ENCODE measurements at regions not wholly inside any gene's neighbourhood (a gene's known extent, or its start where the extent isn't known, plus 50 kb on each side); places are given as distances from the start of the nearest gene placed in this dataset.

DNA sequence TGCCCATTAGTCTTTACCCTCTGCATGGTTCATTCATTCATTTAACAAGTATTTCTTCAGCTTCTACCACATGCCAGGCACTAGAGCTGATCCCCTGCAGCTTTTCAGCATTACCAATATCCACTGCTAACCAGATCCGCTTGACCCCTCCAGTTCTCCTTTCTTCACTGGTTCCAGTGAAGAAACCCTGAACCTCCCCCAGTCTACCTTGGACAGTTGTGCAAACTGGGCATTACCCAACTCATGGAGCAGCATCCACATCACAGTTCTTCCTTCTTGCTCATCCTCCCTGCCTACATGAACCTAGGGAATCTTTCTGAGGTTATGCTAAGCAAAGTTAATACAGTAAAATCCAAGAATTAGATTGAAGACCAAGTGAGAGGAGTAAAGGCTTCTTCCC, 78.7 kb upstream of the SERP2 start:
- WGBS (ENCODE audit: extremely low coverage, insufficient read length, low lambda C conversion rate), result no CpG with 5 or more reads among the region's 1 CpG
- TF ChIP-seq, protein P1, sequence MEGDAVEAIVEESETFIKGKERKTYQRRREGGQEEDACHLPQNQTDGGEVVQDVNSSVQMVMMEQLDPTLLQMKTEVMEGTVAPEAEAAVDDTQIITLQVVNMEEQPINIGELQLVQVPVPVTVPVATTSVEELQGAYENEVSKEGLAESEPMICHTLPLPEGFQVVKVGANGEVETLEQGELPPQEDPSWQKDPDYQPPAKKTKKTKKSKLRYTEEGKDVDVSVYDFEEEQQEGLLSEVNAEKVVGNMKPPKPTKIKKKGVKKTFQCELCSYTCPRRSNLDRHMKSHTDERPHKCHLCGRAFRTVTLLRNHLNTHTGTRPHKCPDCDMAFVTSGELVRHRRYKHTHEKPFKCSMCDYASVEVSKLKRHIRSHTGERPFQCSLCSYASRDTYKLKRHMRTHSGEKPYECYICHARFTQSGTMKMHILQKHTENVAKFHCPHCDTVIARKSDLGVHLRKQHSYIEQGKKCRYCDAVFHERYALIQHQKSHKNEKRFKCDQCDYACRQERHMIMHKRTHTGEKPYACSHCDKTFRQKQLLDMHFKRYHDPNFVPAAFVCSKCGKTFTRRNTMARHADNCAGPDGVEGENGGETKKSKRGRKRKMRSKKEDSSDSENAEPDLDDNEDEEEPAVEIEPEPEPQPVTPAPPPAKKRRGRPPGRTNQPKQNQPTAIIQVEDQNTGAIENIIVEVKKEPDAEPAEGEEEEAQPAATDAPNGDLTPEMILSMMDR (conservative IDR thresholded peaks at IDR 0.05), result no peak

More for the DNA sequence above, 78.7 kb upstream of the SERP2 start:
- Histone ChIP-seq H3K4ac (ENCODE audit: low read depth, low read length) (no peak overlapping the region), H4K20me1 (ENCODE audit: control insufficient read depth, insufficient read depth, insufficient read length) (no peaks in the 10 kb centered on the region), H3K4me2 (ENCODE audit: insufficient read depth, insufficient read length, low read length) (no peak overlapping the region), H3K79me2 (ENCODE audit: insufficient read depth, low read length) (no peaks in the 10 kb centered on the region), H2BK120ac (ENCODE audit: low read depth, low read length, poor library complexity, severe bottlenecking) (no peak overlapping the region), H3K9ac (ENCODE audit: extremely low read depth, insufficient read length, low read length) (no peak overlapping the region), H4K91ac (ENCODE audit: insufficient read length, low read depth, low read length) (no peak overlapping the region), H2AFZ (ENCODE audit: low read length) (no peak overlapping the region), H3K14ac (ENCODE audit: insufficient read depth, low read length) (no peak overlapping the region), H3K79me1 (ENCODE audit: insufficient read depth, low read depth, low read length, poor library complexity, severe bottlenecking) (no peaks in the 10 kb centered on the region), H3K56ac (ENCODE audit: insufficient read length, low read depth, low read length) (no peak overlapping the region), H2AK5ac (ENCODE audit: insufficient read length, low read length) (no peak overlapping the region), H3K4me1 (ENCODE audit: insufficient read depth, low read length) (no peaks in the 10 kb centered on the region; the same call in 1 of the 2 replicates), H3K27me3 (ENCODE audit: insufficient read depth, low read length) (no peaks in the 10 kb centered on the region), H3K9me3 (ENCODE audit: control insufficient read depth, low read depth, low read length) (no peaks in the 10 kb centered on the region), H2BK20ac (ENCODE audit: low read depth, low read length, poor library complexity, severe bottlenecking) (no peak overlapping the region), H3K27ac (ENCODE audit: insufficient read length, low read depth, low read length) (no peak overlapping the region), H3T11ph (ENCODE audit: low read length) (no peak overlapping the region), H4K8ac (replicated peaks; ENCODE audit: insufficient read length, low read depth, low read length) (no peak overlapping the region), H3K23me2 (ENCODE audit: insufficient read length, low read depth, low read length, poor library complexity, severe bottlenecking) (no peaks in the 10 kb centered on the region), H3K18ac (ENCODE audit: insufficient read length, low read depth, low read length) (no peak overlapping the region), H3K23ac (ENCODE audit: insufficient read length, low read depth, low read length) (no peak overlapping the region), H2BK5ac (ENCODE audit: insufficient read length, low read length) (no peak overlapping the region), H4K5ac (ENCODE audit: insufficient read length, low read depth, low read length) (no peak overlapping the region), H2BK12ac (ENCODE audit: insufficient read length, low read depth, low read length) (no peak overlapping the region), H2BK15ac (ENCODE audit: low read depth, low read length) (no peak overlapping the region)
- H3K9me3 Mint-ChIP-seq, result no peaks in the 10 kb centered on the region
- H3K4me1 Mint-ChIP-seq, result peaks cover 4 to 15% of the 10 kb centered on the region in 2 experiments; a peak in 3 of 4 replicates
- no peak overlapping the region for H3K4me3 Mint-ChIP-seq
- no peaks in the 10 kb centered on the region for H3K36me3 Mint-ChIP-seq (ENCODE audit: insufficient read depth in 1 of 3, low read depth in 3 of 3)
- DNase-seq, result no peak
- H3K27me3 Mint-ChIP-seq (ENCODE audit: low read depth), result peaks cover 1% of the 10 kb centered on the region
- no peak overlapping the region for H3K27ac Mint-ChIP-seq

Data from H9 (cell line).